Stromal cell of bone marrow (primary cell): ENCODE measurements at regions not wholly inside any gene's neighbourhood (a gene's known extent, or its start where the extent isn't known, plus 50 kb on each side); places are given as distances from the start of the nearest gene placed in this dataset.

ENCODE experiments used
- DNase-seq: peaks from one replicate; pipeline ENCODE4 v3.0.0-alpha.2; 2012; ENCODE audit warnings: low read depth

DNA sequence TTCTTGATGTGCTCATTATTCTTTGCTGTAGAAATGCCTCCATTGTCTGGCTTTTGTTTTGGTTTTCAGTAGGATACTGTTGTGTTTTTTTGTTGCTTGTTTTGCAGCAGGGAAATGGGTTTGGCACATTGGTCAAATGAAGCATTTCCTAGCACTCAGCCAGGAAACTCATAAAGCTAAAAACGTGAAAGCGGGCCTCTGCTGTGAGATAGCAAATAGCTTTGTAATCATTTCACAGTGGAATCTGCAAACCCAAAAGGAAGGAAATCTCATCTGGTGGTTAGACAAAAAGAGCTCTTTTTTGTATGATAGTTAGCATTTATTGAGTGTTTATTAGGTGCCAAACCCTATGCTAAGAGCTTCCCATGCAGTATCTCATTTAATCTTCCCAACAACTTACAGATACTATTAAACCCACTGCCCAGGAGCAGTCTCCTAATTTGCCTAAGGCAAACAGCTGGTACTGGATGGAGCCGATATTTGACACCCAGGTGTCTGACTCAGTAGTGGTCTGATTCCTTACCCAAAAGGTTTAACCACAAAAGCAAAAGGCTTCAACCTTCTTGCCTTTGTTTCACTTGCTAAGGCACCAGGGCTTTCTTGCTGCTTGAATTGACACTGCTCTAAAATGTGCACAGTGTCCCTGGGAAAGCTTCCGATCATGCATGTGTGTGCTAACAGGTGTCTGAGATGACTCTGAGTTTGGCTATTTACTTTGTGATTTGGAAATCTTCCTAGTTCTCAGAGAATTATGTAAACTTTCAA, 527.9 kb upstream of the MDFIC2 start:
- no peak for DNase-seq

DNA sequence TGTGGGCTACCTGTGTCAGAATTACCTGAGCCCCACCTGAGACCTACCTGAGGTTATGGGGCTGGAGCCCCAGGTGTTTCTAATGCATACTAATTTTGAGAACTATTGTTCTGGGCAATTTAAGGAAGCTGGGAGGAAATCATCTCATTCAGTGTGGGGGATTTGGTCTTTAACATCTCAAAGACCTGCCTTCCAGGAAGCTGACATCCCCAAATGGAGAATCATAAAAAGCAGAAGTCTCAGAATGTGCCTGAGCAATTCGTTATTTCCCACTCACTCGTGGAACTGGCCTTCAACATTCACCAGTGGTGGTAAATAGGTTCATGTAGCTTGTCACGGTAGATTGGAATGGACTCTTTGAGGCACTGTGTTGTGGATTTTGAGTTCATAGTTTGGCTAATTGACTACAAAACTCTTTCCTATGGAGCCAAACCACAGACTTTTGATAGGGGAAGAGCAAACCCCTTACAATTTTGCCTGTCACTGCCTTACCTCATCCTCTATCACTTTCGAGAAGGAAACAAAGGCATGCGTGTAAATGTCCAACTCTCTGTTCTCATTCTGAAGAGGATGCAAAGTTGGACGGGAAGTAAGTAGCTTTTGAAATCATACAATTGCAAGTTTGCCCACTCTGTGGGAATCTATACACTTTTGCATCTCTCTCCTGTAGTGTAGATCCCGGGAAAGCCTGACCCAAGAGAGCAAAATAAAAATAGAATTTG, 521.0 kb upstream of the MDFIC2 start:
- DNase-seq = no peak

DNA sequence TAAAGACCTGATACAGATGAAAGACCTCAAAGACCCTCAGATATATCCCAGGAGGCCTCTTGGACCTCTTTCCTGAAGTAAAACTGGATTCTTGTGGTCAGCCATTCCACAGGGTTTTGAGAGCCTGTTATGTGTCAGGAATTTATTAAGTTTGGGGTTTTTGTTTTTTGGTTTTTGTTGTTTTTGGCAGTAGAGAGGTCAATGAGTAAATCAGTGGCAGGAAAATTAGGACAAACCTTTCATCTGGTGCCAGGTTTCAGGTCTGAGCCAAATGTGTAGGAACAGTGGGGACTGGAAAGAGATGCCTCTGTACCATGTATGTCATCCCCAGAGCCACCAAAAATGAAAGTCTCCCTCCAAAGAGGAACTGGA, 520.4 kb upstream of the MDFIC2 start:
- DNase-seq = peak; percentile 71

DNA sequence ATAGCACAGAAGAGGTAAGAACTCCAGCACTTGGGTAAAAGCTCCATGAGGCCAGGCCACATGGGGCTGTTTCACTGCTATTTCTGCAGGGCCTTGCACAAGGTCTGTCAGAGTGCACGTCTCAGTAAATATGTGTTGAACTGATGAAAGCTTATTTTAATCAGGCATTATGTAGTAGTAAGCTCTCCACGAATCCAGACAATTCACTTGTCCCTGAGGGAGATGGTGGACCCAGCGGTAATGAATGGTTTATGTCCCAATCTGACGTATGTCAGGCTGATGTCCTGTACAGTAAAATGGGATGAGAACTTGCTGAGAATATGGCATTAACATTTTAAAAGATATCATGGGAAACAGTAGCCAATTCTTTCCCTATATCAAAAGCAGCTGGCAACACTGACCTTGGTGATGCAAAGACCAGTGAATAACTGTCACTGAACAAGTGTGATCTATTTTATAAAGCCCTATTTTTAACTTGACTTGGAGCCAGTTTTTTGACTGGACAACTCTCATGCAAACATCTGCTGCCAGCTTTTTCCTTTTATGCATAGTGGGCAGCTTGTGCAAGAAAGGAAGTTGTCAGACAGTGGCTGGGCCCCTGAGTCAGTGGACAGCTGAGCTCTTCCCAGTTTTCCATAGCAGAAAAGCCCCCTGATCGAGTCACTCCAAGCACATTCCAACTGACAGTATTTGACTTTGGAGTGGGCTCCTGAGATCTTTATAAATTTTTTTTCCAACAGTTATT, 519.8 kb upstream of the MDFIC2 start:
- DNase-seq = peak; percentile 97

DNA sequence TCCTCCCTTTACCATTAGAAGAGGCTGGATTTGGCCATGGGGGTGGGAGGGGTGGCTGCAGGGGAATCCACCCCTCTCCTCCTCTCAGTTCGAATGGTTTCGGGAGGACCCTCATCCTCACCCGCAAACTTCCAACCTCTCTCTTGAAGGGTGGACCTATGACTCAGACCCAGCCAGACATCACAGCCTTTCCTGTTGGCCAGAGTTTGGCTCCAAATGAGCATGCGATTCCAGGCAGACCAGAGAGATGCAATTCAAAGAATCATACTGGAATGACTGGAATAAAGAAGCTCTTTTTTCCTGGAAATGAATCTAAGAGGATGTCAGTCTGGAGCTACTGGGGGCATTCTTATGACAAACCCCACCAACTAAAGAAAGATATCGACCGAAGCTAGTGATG, 516.7 kb upstream of the MDFIC2 start:
- DNase-seq = peak; percentile 83

DNA sequence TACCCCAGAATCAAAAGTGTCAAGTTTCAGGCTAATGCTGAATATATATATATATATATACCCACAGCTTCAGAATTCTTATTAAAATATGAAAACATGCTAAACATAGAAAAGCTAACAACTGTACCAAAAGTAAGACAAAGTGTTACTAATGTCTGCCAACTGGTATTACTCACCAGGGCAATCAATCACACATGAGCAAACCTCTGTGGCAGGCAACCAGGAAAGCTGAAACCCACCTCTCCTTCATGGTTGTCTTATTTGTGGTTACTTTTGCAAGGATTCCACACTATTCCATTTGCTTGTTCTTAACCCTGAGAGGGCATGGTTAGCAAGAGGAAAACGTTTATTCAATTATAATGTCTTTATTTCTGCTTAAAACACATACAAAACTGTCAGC, 512.3 kb upstream of the MDFIC2 start:
- peak; percentile 85 for DNase-seq

DNA sequence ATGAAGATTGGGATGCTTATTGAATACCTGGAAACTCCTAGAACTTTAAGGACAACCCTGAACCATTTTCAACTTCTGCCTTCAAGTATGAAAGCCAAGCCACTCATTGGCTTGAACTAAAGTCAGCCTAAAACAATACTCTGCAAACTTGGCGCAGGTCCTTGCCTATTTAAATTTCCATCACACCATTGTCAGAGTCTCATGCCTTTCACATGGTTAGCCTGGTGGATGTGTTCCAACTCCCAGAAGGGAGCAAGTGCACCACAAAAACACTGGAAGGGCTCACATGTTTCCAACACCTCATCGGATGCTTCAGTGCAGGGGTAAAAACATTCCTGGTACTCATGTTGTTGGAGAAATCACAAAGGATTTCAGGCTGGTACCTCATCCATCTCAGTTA, 511.6 kb upstream of the MDFIC2 start:
- peak; percentile 97 for DNase-seq

DNA sequence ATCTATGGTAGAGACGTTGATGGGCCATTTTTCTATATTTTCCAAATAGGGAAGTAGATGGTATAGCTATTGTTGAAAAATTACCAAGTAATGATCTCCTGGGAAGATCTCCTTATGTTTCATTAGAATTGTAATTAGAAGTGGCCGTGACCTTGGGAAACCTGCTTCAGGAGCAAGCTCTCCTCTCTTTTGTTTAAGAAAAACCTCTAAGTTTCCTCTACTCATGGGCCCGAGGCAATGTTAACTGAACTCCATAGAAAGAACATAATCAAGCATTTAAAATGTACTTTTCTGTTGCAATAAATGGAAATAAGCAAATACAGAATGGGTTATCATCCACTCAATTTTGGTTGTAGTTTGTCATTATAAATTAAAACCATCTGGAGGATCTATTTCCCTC, 511.2 kb upstream of the MDFIC2 start:
- DNase-seq = no peak

DNA sequence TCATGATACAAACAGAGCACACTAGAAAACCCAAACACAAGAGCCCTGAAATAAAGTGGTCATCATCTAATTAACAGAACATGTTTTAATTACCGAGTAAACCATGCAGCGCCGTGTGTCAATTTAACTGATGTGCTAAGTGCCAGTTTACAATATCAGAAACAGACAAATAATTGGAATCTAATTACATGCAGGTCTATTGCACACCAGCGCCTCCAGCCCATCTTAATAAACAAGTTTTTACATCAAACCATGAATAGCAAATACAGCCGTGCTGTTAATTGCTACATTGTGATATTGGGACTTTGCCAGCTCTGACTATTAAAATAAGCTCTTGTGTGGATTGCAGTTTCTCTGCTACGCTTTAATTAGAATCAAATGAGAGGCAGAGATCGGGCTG, 510.2 kb upstream of the MDFIC2 start:
- DNase-seq = no peak

DNA sequence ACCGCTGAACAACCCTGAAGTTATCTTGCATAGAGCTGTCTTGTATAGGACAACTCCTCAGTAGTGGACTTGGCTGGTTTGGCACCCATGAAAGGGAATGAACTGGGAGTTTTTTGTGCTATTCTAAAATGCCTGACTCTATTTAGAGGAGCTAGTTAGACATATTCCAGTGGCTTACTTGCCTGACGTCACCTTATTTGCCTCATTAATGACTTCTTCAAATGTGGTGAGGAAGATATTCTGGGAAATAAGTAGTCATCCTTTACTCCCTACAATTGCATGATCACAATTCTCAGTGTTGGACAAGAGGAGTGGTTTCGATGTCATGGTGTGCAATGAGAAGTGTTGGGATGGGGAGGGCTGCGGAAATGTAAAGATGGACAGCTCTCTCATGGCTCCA, 509.2 kb upstream of the MDFIC2 start:
- DNase-seq = no peak

DNA sequence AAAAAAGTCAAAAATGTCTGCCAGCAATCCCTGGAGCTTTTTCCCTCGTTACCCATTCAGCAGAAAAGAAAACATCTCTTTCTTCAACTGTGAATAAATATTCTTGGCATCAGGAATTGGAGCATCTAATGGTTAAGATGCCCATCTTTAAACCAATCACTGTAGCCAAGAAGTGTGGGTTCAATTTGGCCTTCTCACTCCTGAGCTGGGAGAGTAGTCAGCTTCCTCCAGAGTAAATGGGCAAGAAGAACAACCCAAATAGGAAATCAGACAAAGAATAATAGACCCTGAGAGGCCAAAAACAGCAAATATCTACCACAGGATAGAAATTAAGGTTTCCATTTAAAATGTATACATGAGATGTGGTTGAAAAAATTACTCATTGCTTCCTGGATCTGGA, 508.0 kb upstream of the MDFIC2 start:
- peak; percentile 52 for DNase-seq

DNA sequence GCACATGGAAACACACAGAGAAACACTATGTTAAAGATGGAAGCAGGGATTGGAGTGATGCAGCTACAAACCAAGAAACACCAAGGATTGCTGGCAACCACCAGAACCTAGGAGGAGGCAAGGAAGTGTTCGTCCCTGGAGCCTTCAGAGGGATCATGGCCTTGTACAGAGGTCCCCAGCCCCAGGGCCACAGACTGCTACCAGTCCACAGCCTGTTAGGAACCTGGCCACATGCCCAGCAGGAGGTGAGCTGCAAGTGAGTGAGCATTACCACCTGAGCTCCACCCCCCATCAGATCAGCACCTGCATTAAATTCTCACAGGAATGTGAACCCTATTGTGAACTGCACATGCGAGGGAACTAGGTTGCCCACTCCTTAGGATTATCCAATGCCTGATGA, 505.7 kb upstream of the MDFIC2 start:
- no peak for DNase-seq

DNA sequence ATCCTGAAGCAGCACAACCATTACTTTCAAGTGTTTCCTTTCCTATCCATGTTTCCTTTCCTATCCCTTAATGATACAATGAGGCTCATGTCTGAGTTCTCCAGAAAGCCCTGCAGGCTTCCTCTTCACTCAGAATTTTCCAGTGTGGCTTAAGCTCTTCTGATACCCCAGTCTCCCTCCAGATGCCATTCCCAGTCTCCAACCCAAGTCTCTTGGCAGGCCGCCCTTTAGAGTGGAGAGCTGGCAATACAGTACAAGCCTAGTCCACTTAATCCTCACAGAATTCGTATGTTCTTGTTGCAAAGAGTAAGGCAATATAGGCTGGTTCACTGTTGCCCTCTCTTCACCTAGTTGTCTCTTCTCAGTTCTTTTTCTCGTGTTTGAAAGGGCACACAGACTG, 503.9 kb upstream of the MDFIC2 start:
- DNase-seq = no peak

DNA sequence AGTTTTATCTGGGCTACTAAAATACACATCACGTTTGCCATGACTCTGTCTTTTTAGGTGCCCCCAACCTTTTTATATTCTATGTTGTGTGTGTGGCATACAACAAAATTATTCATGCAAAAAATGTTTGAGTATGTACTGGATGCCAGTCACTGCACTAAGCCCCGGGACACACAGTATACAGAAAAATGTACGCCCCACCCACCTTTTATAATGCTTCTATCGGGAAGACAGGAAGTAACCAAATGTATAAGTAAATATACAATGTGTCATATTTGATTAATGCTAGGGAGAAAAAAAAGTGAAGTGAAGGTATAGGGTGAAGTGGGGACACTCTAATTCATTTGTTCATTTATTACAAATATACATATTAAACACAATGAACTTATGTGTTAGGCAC, 503.4 kb upstream of the MDFIC2 start:
- no peak for DNase-seq

DNA sequence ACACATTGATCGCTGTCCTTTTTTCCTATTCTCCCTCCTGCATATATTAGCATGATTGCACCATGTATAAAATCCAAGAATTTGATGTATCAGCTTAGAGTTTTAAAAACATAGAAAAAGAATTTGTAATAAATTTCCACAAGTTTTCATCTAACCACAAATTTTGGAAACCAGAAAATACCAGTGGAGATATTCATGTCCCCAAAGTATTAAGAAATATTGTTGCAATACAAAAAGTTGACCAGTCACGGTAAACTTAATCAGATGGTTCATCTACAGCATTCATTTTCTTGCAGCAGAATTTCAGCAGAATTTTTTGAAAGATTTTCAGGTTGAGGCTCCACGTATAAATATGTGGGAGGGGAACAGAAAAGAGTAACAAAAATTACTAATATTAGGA, 500.9 kb upstream of the MDFIC2 start:
- peak; percentile 73 for DNase-seq

DNA sequence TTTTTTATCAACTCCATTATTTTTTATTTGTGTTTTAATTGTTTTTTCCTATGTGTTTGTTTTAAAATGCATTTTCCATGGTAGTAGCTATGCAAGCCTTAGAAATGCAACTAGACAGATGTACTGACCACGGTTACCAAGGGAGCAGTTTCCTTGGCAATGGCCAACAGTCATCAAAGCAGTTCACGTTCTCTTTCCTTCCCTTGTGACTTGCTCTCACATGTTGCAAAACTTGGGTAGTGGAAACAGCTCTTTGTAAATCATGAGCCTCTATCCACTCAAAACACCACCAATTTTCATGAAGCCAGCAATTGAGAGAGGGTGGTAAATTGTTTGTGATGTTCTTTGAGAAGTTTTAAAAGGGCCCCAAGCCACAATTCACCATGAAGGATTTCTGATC, 499.4 kb upstream of the MDFIC2 start:
- DNase-seq = peak; percentile 98

DNA sequence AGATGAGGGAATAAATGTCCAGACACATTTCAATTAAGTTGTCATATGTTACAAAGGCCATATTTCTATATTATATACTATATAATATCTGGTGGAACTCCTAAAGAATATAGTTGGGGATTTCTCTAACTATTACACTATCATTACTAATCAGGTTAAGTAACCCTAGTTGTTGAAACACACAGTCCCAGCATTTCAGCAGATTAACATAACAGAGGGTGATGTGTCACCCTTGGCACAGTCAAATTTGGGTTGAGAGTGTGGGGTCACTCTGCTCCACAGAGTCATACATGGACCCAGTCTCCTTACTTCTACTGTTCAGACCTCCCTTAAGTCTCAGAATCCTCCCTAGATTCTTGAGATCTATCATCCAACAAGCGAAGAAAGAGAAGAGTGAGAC, 496.4 kb upstream of the MDFIC2 start:
- no peak for DNase-seq

DNA sequence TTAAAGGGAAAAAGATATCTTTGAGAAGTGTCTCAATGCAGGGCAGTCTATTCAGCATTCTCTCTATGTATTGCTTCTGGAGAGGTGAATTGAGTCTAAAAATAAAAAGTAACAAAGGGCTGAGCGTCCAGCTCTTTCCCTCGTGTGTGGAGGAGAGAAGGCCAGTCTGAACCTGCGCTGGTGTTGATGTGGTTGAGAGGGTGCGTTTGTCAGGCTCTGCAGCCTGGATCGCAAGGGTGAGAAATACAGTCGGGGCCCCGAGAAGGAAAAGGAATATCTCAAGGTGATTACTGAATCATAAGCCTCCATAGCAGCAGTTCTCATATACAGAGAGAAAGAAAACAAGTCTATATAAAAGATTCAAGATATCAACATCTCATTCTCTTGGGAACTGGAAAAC, 494.1 kb upstream of the MDFIC2 start:
- no peak for DNase-seq

DNA sequence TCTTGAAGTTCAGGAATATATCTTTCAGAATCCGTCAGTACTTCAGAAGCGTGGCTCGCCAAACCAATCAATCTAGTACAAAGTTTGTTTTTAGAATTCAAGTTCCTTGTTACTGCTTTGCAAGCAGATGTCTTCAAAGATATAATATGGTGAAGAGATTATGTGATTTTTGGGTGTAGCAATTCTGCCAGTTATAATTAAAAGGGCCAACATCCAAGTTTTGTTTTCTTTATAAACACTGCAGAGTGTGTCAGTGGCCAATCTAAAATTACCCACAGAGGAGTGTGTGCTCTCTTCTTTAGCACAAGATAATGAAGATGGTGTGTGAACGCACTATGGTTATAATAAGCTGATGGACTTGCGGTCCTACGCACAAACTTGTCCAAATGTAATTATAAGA, 493.6 kb upstream of the MDFIC2 start:
- no peak for DNase-seq

DNA sequence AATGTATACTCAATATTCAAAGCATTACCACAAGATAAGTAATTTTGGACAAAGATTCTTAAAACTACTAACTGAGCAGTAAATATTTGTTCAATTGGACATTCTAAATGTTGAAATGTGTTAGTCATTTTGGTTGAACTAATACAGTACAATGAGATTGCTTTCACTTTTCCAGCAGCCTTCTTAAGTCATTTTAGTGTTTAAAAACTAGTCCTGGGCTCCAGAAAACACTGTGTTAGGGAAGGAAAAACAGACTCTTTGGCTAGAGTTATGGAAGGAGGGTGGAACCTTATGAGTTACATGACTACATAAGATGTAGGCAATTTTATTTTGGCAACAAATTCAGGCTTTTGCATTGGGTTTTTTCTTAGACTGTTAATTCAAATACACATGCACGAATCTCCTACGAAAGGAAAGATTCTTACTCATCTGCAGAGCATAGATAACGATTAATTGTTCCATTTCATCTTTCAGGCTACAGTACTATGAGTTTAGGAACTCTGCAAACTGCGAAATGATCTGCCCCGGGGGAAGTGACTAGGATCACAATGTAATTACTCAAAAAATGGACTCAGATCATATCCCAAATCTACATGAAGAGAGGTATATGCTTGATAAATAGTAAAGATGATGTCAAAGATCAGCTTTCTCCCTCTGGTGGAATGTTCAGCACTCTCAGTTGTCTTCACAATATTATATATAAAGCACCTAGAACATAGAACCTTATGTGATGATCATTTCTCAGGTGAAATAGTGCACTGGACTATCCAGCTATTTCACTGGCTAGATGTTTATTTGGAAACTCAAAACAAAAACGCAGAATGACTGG, 492.8 kb upstream of the MDFIC2 start:
- peak; percentile 77 for DNase-seq

DNA sequence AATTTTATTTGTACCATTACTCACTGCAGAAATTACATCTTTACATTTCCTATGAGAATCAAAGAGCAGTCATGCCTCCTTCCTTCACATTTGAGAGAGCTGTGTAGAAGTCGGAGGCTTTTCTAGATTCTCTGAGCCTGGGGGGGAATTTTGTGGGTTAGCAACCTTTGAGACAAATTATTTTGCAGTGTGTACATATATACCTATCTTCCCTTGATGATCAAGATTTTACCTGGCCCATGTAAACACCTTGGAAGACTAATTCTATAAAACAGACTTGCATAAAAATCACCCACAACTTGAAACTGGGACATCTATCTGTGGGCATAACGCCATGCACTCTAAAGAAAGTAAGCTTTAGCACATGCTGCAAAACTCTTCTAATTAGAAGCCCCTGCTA, 491.5 kb upstream of the MDFIC2 start:
- DNase-seq = no peak

DNA sequence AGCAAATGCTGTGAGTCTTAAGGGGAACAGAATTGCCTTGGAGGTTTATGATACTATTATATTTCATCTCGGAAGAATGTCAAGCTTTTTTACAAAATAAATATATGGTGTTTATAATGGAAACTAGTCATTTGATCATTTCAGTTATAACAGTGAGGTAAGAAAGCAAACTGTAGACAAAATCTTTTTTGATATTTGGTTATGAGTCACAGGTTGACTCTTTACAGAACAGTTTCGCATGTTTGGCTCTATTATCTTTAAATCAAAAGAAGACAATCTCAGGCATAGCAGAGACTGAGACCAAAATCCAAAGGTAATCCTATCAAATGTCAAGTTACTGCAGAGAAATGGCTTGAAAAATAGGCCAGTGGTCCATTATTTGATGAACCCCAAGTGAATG, 490.9 kb upstream of the MDFIC2 start:
- no peak for DNase-seq
